HG03175 (cell line): ENCODE measurements at regions not wholly inside any gene's neighbourhood (a gene's known extent, or its start where the extent isn't known, plus 50 kb on each side); places are given as distances from the start of the nearest gene placed in this dataset.

Experiments used
- ATAC-seq: cut with Tn5 transposase; IDR thresholded peaks from one replicate; pipeline ENCODE4 v1.9.1; 2021; ENCODE audit warnings: mild to moderate bottlenecking, moderate library complexity; ENCODE audit not compliant: unreplicated experiment

- no peak for ATAC-seq
Observed at GRCh38 chr7:41116337-41116736, 586.6 kb downstream of the INHBA start.

- no peak for ATAC-seq
Observed at GRCh38 chr7:41114691-41115090, 588.2 kb downstream of the INHBA start.

- ATAC-seq, result no peak
Observed at GRCh38 chr7:41114131-41114530, 588.8 kb downstream of the INHBA start.

GRCh38 chr7:41113719-41114118 lies 589.2 kb downstream of the INHBA start:
- ATAC-seq, result no peak

- ATAC-seq, result no peak
Observed at GRCh38 chr7:41110186-41110585, 592.7 kb downstream of the INHBA start.

GRCh38 chr7:41108821-41109220 lies 594.1 kb downstream of the INHBA start:
- no peak for ATAC-seq

- ATAC-seq, result no peak
Observed at GRCh38 chr7:41107938-41108448, 594.9 kb downstream of the INHBA start.

GRCh38 chr7:41107330-41107937 lies 595.5 kb downstream of the INHBA start:
- ATAC-seq, result no peak

- no peak for ATAC-seq
Observed at GRCh38 chr7:41104631-41105030, 598.3 kb downstream of the INHBA start.

- ATAC-seq, result no peak
Observed at GRCh38 chr7:41103331-41103730, 599.6 kb downstream of the INHBA start.

- ATAC-seq, result no peak
Observed at GRCh38 chr7:41098846-41099245, 604.0 kb downstream of the INHBA start.

GRCh38 chr7:41098402-41098801 lies 604.5 kb downstream of the INHBA start:
- no peak for ATAC-seq

- ATAC-seq, result no peak
Observed at GRCh38 chr7:41097501-41097900, 605.4 kb downstream of the INHBA start.

GRCh38 chr7:41096917-41097316 lies 606.0 kb downstream of the INHBA start:
- ATAC-seq, result no peak

- no peak for ATAC-seq
Observed at GRCh38 chr7:41093141-41093540, 609.7 kb downstream of the INHBA start.

- ATAC-seq, result no peak
Observed at GRCh38 chr7:41085244-41085643, 617.6 kb downstream of the INHBA start.

- ATAC-seq, result no peak
Observed at GRCh38 chr7:41084381-41084780, 618.5 kb downstream of the INHBA start.

- ATAC-seq, result no peak
Observed at GRCh38 chr7:41069635-41070034, 633.3 kb downstream of the INHBA start.

GRCh38 chr7:41067576-41067975 lies 635.3 kb downstream of the INHBA start:
- ATAC-seq, result no peak

GRCh38 chr7:41065663-41066062 lies 637.2 kb downstream of the INHBA start:
- no peak for ATAC-seq

GRCh38 chr7:41063116-41063515 lies 639.8 kb downstream of the INHBA start:
- no peak for ATAC-seq

GRCh38 chr7:41060796-41061195 lies 642.1 kb downstream of the INHBA start:
- no peak for ATAC-seq

GRCh38 chr7:41059796-41060195 lies 643.1 kb downstream of the INHBA start:
- ATAC-seq, result no peak
